ENCODE measurements at regions not wholly inside any gene's neighbourhood (a gene's known extent, or its start where the extent isn't known, plus 50 kb on each side); places are given as distances from the start of the nearest gene placed in this dataset.

DNA sequence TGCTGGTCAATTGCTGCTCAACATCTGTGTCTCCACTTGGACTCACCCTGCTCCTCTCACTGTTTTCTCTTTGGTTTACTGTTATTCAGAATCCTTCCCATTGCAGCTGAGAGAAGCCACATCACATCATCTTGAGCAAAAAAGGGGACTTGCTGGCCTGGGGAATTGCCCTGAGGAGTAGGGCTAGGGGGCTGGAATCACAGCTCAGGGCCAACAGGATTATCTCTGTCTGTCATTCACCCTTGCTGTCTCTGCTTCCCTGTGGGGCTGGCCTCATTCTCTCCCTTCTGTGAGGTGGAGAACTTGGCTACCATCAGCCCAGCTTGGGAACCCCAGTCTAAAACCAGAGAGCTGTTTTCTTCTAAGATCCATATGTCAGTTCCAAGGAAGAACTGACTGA lies 140.7 kb upstream of the WNT4 start:
- peaks cover 5% of the 10 kb centered on the region for H3K9me3 ChIP-seq (ENCODE audit: control insufficient read depth, low read length)
- peaks cover 37% of the 10 kb centered on the region for H3K27me3 ChIP-seq (replicated peaks; ENCODE audit: control insufficient read depth, insufficient read depth, low read length)
- H3K4me1 ChIP-seq (ENCODE audit: control insufficient read depth, insufficient read depth, low read length) = no peaks in the 10 kb centered on the region
- H3K36me3 ChIP-seq (ENCODE audit: control insufficient read depth, insufficient read depth, low read length, severe bottlenecking) = no peaks in the 10 kb centered on the region
- no peak for DNase-seq (ENCODE audit: low read depth)
- H3K4me3 ChIP-seq (ENCODE audit: low read length) = no peak overlapping the region
- no peak overlapping the region for H3K9ac ChIP-seq (ENCODE audit: low read length)

DNA sequence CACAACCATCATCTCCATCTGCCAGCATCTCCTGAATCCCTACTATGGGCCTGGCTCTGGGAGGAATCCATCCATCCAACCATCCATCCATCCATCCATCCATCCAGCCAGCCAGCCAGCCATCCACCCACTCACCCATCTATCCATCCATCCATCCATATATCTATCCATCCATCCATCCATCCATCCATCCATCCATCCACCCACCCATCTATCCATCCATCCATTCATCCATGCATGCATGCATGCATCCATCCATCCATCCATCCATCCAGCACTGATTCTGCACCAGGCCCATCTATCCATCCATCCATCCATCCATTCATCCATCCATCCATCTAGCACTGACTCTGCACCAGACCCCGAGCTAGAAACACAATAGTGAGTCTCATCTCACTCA lies 141.3 kb upstream of the WNT4 start:
- Histone ChIP-seq H3K4me3 (ENCODE audit: low read length) (no peak overlapping the region), H3K27me3 (replicated peaks; ENCODE audit: control insufficient read depth, insufficient read depth, low read length) (peaks cover 33% of the 10 kb centered on the region), H3K9me3 (ENCODE audit: control insufficient read depth, low read length) (peaks cover 5% of the 10 kb centered on the region), H3K9ac (ENCODE audit: low read length) (no peak overlapping the region), H3K4me1 (ENCODE audit: control insufficient read depth, insufficient read depth, low read length) (no peaks in the 10 kb centered on the region), H3K36me3 (ENCODE audit: control insufficient read depth, insufficient read depth, low read length, severe bottlenecking) (no peaks in the 10 kb centered on the region)
- no peak for DNase-seq (ENCODE audit: low read depth)

DNA sequence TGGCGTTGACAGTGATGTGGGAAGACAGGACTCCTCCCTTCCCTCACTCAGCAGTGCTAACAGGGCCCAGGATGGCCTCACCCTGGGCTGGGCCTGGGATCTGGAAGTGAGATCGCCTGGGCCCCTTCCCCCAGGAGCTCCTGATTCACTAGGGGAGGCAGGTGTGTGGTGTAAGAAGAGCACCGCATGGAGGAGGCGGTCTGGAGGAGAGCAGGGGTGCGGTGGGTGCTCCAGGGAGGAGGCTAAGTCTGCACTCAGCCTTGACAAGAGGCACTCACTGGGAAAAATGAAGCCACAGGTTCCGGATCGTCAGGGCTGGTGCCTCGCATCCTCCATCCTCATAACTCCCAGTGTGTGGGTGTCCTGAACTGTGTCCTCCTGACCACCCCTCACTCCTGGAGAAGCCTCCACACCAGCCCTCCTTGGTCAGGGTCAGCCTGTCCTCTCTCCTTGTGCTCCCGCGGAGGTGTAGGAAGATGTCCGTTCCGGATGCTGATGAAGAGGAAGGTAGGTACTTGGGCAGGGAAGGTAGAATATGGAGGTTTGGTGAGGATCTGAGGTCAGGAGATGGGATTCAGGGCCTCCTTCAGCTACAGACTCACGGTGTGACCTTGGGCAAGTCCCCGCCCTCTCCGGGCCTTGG lies 142.1 kb upstream of the WNT4 start:
- no peak overlapping the region for H3K4me3 ChIP-seq (ENCODE audit: low read length)
- H3K4me1 ChIP-seq (ENCODE audit: control insufficient read depth, insufficient read depth, low read length) = no peaks in the 10 kb centered on the region
- no peak for DNase-seq (ENCODE audit: low read depth)
- H3K9ac ChIP-seq (ENCODE audit: low read length) = no peak overlapping the region
- H3K36me3 ChIP-seq (ENCODE audit: control insufficient read depth, insufficient read depth, low read length, severe bottlenecking) = no peaks in the 10 kb centered on the region
- peaks cover 33% of the 10 kb centered on the region for H3K27me3 ChIP-seq (replicated peaks; ENCODE audit: control insufficient read depth, insufficient read depth, low read length)
- H3K9me3 ChIP-seq (ENCODE audit: control insufficient read depth, low read length) = peaks cover 3% of the 10 kb centered on the region

DNA sequence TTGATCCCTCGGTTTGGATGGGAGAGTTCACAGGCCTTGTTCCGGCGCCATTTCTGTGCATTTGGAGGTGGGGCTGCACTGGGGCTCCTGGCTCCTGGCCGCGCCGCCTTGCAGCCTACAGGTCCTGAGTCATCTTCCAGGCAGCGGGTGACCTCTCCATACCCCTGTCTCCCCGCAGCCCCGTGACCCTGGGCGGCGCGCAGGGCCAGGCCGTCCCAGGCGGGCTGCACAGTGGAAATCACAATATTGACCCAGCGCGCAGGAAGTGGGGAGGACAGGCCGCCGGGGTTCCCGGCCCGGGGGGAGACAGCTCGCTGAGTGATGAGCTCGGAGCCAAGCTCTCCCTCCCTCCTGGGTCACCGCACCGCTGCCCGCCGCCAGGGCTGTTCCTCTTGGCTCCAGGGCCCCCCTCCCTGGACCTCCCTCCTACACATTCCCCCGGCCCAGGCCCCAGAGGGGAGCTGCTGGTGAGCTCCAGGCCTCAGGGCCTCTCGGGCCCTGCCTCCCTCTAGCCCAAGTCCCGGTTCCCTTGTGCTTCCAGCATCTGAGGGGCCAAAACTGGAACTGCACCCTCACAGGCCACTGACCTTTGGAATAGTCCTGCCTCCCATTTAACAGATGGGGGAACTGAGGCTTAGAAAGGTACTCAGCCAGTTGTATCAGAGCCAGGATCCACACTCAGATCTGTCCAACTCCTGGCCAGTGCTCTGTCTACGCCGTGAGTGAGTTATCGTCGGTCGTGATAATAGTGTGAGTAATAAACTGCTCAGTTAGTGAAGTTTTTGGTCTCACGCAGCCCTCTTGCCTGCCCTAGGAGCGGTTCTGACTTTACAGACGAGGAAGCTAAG lies 142.9 kb upstream of the WNT4 start:
- Histone ChIP-seq H3K4me1 (ENCODE audit: control insufficient read depth, insufficient read depth, low read length) (no peaks in the 10 kb centered on the region), H3K9ac (ENCODE audit: low read length) (no peak overlapping the region), H3K27me3 (replicated peaks; ENCODE audit: control insufficient read depth, insufficient read depth, low read length) (peaks cover 36% of the 10 kb centered on the region), H3K9me3 (ENCODE audit: control insufficient read depth, low read length) (no peaks in the 10 kb centered on the region), H3K4me3 (ENCODE audit: low read length) (no peak overlapping the region), H3K36me3 (ENCODE audit: control insufficient read depth, insufficient read depth, low read length, severe bottlenecking) (no peaks in the 10 kb centered on the region)
- no peak for DNase-seq (ENCODE audit: low read depth)

DNA sequence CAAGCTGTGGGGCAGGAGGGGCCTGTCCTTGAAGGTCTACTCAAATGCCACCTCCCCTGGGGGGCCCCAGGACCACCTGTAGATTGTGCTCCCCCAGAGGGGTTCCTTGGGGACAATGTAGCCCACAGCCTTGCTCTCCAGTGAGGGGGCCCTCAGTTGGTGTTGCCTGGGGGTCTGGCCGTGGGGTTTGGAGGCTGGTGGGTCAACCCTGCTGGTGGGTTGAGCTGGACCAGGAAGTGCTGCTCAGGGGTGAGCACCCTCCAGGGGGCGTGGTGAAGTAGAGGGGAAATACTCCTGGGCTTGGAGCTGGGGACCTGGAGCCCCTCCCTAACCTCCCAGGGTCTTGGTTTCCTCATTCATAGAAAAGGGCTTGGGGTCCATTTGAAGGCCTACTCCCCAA lies 143.6 kb upstream of the WNT4 start:
- H3K27me3 ChIP-seq (replicated peaks; ENCODE audit: control insufficient read depth, insufficient read depth, low read length) = peaks cover 33% of the 10 kb centered on the region
- H3K4me1 ChIP-seq (ENCODE audit: control insufficient read depth, insufficient read depth, low read length) = no peaks in the 10 kb centered on the region
- H3K9ac ChIP-seq (ENCODE audit: low read length) = no peak overlapping the region

DNA sequence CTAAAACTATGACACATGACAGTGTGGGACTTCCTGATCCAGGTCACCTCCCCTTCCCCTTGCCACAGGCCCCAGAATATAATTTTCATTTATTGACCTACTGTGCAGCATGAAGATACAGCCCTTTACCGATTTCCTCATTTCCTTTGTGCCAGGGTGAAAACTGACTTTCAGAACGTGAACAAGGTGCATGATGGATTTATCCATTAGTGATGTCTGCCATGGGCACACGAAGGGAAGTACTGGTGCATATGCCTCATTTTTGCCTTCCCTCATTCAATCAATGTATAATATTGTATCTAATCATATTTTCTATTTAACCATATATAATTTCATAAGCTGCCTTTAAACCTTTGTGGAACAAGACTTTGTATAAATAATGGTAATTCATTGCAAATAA lies 144.4 kb upstream of the WNT4 start:
- no peaks in the 10 kb centered on the region for H3K9me3 ChIP-seq (ENCODE audit: control insufficient read depth, low read length)
- no peak for DNase-seq (ENCODE audit: low read depth)
- H3K9ac ChIP-seq (ENCODE audit: low read length) = no peak overlapping the region
- H3K36me3 ChIP-seq (ENCODE audit: control insufficient read depth, insufficient read depth, low read length, severe bottlenecking) = no peaks in the 10 kb centered on the region
- H3K4me1 ChIP-seq (ENCODE audit: control insufficient read depth, insufficient read depth, low read length) = no peaks in the 10 kb centered on the region
- H3K27me3 ChIP-seq (replicated peaks; ENCODE audit: control insufficient read depth, insufficient read depth, low read length) = peaks cover 25% of the 10 kb centered on the region
- no peak overlapping the region for H3K4me3 ChIP-seq (ENCODE audit: low read length)

More for the DNA sequence above, 143.6 kb upstream of the WNT4 start:
- DNase-seq (ENCODE audit: low read depth) = no peak
- Histone ChIP-seq H3K36me3 (ENCODE audit: control insufficient read depth, insufficient read depth, low read length, severe bottlenecking) (no peaks in the 10 kb centered on the region), H3K9me3 (ENCODE audit: control insufficient read depth, low read length) (no peaks in the 10 kb centered on the region), H3K4me3 (ENCODE audit: low read length) (no peak overlapping the region)

DNA sequence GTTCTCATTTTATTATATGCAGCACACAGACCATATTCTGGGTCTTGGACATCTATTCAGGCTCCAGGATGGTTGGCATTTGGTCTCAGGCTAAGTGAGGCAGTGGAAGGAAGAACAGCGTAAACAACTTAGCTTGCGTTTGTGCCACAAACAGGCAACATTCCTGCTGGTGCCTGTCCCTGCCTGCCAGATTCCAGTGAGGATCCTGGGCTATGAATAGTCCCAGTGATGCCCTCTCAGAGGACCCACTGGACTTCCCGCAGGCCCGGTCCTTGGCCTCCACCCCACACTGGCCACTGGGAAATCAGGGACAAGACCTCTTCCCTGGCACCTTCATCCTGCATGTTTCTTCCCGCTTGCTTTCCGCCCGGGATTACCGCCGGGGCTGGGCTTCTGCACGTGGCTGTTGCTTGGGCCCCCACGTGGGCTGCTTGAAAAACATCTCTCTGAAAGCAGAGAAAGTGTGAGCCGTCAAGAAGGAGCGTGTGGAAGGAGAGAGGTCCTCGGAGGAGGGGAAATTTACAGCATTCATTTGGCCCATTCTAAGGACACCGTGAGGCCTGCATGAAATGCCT lies 145.1 kb upstream of the WNT4 start:
- H3K27me3 ChIP-seq (replicated peaks; ENCODE audit: control insufficient read depth, insufficient read depth, low read length) = peaks cover 21% of the 10 kb centered on the region

DNA sequence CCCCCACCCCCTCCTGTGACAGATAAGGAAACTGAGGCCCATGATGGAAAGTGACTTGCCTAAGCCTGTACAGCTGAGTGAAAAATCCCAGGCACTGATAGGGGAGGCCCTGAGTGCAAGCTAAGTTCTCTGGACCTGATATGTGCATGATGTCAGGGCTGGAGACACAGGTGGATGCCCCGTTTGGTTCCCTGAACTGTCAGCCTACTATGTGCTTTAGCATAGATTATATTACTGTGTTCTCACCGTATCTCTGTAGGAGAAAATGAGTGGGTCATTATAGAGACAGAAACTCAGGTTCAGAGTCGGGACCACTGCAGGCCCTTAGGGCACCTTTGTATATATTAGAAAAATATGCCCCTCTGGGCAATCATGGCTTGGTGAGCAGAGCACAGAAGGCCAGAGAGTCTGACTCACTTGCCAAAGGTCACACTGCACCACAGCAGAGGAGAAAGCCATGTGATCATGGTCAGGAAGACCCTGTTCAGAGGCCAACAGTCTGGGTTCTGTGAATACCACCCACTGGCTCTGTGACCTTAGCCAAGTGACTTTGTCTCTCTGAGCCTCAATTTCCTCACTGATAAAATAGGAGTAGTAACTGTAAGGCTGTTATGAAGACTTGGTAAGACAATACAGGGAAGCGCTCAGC lies 145.8 kb upstream of the WNT4 start:
- H3K4me1 ChIP-seq (ENCODE audit: control insufficient read depth, insufficient read depth, low read length) = no peaks in the 10 kb centered on the region
- peaks cover 21% of the 10 kb centered on the region for H3K27me3 ChIP-seq (replicated peaks; ENCODE audit: control insufficient read depth, insufficient read depth, low read length)
- peaks cover 1% of the 10 kb centered on the region for H3K9me3 ChIP-seq (ENCODE audit: control insufficient read depth, low read length)
- no peak for DNase-seq (ENCODE audit: low read depth)
- no peak overlapping the region for H3K9ac ChIP-seq (ENCODE audit: low read length)
- no peak overlapping the region for H3K4me3 ChIP-seq (ENCODE audit: low read length)
- no peaks in the 10 kb centered on the region for H3K36me3 ChIP-seq (ENCODE audit: control insufficient read depth, insufficient read depth, low read length, severe bottlenecking)

More for the DNA sequence above, 145.1 kb upstream of the WNT4 start:
- no peak overlapping the region for H3K4me3 ChIP-seq (ENCODE audit: low read length)
- no peaks in the 10 kb centered on the region for H3K4me1 ChIP-seq (ENCODE audit: control insufficient read depth, insufficient read depth, low read length)
- DNase-seq (ENCODE audit: low read depth) = no peak
- H3K9me3 ChIP-seq (ENCODE audit: control insufficient read depth, low read length) = no peaks in the 10 kb centered on the region
- no peak overlapping the region for H3K9ac ChIP-seq (ENCODE audit: low read length)
- H3K36me3 ChIP-seq (ENCODE audit: control insufficient read depth, insufficient read depth, low read length, severe bottlenecking) = no peaks in the 10 kb centered on the region

DNA sequence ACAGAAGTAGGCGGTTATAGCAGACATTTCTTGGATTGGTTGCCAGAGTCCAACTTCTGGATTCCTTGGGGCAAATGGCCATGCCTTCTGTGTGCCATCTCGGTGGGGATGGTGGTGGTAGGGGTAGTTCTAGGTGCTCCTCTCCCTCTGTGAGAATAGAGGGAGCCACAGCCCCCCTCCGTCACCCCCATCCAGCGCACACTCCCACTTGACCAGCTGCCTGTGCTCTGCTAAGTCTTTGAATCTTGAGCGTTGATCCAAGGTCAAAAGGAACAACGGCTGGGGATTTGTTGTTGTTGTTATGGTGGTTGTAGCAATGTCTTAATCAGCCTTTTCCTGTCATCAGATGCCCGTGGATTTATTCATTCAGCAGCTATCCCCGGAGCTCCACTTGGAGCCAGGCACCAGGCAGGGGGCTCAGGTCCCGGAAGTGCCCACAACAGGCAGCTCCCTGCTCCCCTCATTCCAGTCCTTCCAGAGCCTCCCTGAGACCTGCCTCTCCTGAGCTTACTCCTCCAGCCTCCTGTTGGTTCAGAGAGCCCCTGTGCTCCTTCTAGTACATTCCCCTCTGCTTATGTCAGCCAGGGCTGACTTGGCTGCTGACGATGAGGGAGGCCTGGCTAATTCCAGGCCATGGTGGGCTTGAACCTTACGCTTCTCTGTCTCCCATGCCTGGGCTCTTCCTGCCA lies 146.6 kb upstream of the WNT4 start:
- H3K9ac ChIP-seq (ENCODE audit: low read length) = no peak overlapping the region
- peaks cover 8% of the 10 kb centered on the region for H3K9me3 ChIP-seq (ENCODE audit: control insufficient read depth, low read length)
- H3K4me3 ChIP-seq (ENCODE audit: low read length) = no peak overlapping the region
- H3K36me3 ChIP-seq (ENCODE audit: control insufficient read depth, insufficient read depth, low read length, severe bottlenecking) = no peaks in the 10 kb centered on the region
- no peaks in the 10 kb centered on the region for H3K4me1 ChIP-seq (ENCODE audit: control insufficient read depth, insufficient read depth, low read length)
- no peak for DNase-seq (ENCODE audit: low read depth)
- H3K27me3 ChIP-seq (replicated peaks; ENCODE audit: control insufficient read depth, insufficient read depth, low read length) = peaks cover 18% of the 10 kb centered on the region

DNA sequence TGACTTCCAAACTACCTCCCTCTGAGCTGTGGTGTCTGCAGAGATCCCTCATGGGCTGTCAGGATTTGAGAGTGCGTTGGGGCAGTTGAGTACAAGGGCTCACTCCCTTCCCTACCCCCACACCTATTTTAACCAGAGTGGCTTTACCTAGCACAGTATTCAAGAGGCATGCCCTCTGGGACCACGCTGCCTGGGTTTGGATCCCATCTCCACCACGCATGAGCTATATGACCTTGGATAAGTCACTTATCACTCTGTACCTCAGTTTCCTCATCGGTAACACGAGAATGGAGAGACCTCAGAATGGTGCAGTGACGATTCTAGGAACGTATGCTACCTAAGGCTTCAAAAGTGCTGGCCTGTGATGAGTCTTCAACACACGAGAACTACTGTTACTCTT lies 147.3 kb upstream of the WNT4 start:
- no peak for DNase-seq (ENCODE audit: low read depth)
- Histone ChIP-seq H3K9ac (ENCODE audit: low read length) (no peak overlapping the region), H3K27me3 (replicated peaks; ENCODE audit: control insufficient read depth, insufficient read depth, low read length) (peaks cover 12% of the 10 kb centered on the region), H3K4me1 (ENCODE audit: control insufficient read depth, insufficient read depth, low read length) (no peaks in the 10 kb centered on the region), H3K4me3 (ENCODE audit: low read length) (no peak overlapping the region), H3K9me3 (ENCODE audit: control insufficient read depth, low read length) (peaks cover 11% of the 10 kb centered on the region), H3K36me3 (ENCODE audit: control insufficient read depth, insufficient read depth, low read length, severe bottlenecking) (no peaks in the 10 kb centered on the region)

DNA sequence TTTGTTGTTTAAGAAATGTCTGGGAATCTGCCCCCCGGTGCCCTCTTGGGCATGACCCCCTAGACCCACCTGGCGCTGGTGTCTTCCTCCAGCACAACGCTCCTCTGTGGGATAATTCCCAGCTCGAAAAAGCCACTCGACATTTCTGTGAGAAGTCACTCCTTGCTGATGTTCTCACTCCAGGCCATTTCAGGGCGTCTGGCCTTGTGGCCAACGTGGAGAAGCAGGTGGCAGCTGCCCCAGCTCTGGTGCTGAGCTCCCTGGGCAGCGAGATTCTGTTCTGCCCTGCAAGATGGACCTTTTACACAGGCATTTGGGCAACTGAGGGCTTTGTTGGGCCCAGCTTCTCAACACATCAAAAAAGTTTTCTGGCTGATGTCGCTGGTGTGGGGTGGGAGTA lies 147.7 kb upstream of the WNT4 start:
- Histone ChIP-seq H3K4me1 (ENCODE audit: control insufficient read depth, insufficient read depth, low read length) (no peaks in the 10 kb centered on the region), H3K27me3 (replicated peaks; ENCODE audit: control insufficient read depth, insufficient read depth, low read length) (peaks cover 15% of the 10 kb centered on the region), H3K9me3 (ENCODE audit: control insufficient read depth, low read length) (peaks cover 16% of the 10 kb centered on the region), H3K36me3 (ENCODE audit: control insufficient read depth, insufficient read depth, low read length, severe bottlenecking) (no peaks in the 10 kb centered on the region), H3K9ac (ENCODE audit: low read length) (no peak overlapping the region), H3K4me3 (ENCODE audit: low read length) (no peak overlapping the region)
- DNase-seq (ENCODE audit: low read depth) = no peak

Data from adipocyte (in vitro differentiated cells).